CD4-positive, alpha-beta T cell treated with Interferon gamma for 1 hour (primary cell): ENCODE measurements at regions not wholly inside any gene's neighbourhood (a gene's known extent, or its start where the extent isn't known, plus 50 kb on each side); places are given as distances from the start of the nearest gene placed in this dataset.

Experiments used
- DNase-seq: peaks from one replicate; pipeline ENCODE4 v3.0.0-alpha.2; 2020

DNA sequence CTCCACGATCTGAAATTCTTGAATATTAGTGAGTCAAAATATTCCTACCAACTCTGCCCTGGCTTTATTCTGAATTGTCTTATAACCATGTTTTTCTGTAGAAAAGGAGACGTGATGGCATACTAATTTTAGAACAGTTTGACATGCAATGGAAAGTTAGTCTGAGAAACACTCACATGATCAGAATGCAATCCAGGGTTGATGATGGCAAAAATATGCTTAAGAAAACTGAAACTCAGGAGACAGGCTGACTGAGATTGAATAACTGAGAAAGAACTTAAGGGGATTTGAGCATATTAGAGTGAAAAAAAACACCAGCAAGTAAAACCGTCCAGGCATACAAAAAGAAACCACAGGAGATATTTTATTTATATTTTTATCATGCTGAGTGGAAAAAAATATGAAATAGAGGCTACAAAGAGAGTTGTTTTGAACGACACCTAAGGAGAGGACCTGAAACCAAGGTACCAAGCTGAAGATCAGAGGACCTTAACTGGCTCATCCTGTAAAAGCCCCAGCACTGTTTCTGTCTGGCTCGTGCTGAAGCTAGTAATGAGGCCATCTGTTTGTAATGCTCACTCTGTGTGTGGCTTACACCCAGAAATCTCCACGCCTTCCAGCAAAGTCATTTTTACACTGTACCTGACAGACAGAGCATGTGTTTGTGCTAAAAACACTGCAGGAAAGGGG, 437.2 kb upstream of the PKDCC start:
- DNase-seq: no peak

DNA sequence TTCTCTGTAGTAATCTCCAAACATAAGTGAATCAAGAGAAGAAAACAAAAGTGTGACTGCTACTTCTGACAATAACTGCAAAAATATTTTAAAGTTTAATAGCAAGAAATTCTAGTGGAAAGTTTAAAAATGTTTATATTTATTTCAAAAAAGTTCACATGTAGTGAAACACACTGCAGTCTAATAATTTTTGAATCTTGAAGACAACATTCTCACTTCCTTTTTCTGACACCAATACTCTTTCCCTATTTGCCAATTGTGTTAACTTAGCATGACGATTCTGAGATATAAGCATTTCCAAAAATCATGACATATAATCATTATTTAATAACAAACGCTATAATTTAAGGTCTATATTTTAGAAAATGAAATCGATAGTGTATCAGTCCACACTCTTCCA, 429.1 kb upstream of the PKDCC start:
- DNase-seq: no peak

DNA sequence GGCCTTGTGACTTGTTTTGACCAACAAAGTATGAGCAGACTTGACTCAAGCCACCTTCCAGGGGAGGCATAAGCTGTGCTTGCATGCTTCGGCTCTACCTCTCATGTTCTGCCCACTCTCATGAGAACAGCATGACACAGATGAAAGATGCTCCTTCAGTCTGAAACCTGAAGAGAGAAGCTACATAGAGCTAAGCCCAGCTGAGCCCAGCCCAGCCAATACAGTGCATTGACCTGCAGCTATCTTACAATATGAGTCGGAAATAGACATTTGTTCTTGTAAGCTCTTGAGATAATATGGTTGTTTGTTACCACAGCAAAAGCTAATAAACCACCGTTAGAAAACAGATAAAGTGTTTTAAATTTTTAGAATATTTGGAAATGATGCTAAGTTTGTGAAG, 426.7 kb upstream of the PKDCC start:
- no peak for DNase-seq

DNA sequence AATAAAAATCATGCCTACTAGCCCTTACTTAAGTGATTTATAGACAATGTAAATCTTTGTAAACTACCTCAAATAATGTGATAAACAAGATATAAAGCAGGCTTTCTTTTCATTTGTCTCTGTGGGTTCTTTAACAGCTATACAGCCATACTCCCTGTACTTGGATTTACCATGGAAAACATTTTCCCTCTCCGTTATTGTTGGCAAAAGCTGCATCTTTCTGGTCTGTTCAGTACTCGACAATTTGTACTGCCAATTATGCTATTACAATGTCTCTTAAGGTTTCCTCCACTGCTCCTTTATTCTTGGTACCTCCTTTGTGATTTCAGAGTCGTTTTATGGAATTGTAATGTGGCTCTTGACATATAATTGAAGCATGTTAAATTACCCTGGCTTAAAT, 426.3 kb upstream of the PKDCC start:
- no peak for DNase-seq

DNA sequence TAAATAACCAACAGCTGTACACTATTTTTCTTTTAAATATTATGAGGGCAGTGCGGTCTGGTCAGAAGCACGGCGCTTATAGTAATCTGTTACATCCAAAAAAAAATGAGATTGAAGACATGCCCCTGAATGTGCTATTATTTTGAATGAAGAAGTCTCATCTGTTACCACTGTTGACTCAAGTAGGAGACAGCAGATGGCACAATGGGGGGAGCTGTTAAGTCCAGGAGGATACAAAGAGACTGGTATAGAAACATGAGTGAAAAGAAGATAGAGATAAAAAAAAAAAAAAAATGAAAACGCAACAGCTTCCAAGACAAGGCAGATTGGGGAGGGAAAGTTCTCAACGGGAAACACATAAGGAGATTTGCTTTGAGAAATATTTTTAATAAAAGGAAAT, 425.5 kb upstream of the PKDCC start:
- DNase-seq: no peak

DNA sequence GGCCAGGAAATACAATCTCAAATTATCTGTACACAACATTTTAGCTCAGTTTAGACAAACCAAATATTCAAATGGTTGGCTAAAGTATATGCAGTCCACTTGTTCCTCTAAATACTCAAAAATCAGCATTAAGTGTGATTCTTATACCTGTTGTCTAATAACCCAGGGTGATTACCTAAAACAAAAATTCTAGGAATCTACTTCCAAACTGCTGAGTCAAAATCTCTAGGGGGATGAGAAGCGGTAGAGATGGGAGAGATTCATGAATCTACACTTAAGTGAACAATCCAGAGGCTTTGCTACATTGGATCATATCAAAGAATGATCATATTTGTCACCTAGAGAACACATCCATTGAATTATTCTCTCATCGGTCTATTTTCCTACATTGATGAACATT, 420.9 kb upstream of the PKDCC start:
- no peak for DNase-seq

DNA sequence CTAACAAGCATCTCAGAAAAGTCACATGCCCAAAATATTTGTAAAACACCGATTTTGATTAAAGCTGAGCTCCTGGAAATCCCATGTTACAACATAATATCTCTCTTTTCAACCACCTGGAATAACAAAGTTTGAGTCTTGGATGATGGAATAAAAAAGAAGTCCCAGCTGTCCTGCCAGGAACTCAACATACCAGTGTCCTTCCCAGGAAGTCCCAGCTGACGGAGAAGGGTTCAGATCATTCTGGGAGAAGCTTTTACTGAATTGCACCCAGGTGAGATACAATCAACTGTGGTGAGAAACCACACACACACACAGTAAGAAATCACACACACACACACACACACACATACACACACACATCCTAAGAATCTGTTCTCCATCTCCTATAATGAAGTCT, 413.1 kb upstream of the PKDCC start:
- DNase-seq: no peak

DNA sequence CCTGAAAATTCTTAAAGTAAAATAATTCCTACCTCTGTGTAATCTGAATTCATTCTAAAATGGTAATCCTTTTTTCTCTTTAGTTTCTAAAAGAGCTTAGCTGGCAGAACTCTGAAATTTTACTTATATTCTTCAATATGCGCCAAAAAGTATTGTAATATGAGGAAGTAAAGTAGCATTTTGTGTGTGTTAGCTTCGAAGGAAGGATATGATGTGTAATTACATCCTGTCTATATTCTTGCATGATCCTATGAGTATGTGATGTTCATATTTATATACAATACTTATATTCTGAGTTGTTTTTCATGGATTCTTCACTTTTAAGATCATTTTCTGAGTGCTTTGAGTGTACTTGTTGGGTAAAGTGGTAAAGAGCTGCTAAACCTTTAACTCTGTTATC, 402.9 kb upstream of the PKDCC start:
- no peak for DNase-seq

DNA sequence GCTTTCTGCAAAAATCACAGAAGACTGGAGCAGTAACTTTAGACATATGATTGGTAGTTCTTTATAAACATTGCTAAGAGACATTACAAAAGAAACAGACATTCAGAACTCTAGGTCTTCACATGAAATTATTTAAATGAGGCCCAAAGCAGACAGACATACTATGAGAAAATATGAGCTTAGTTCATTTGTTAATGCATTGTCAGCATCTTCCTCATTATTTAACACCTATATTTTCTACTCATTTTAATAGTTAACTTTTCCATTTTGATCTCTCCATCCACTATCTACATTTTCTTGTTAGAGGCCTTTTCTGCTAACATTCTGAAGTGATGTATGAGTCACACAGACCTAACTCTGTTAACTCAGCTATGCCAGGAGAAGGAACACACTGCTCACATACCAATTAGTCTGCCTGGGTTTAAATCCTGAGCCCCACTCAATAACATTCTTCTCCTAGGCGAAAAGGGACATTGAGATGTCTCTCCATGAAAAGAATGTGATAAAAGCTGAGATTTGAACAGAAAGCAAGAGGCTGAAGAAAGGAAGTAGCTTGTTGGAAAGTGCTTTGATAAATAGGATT, 400.3 kb upstream of the PKDCC start:
- DNase-seq: no peak

DNA sequence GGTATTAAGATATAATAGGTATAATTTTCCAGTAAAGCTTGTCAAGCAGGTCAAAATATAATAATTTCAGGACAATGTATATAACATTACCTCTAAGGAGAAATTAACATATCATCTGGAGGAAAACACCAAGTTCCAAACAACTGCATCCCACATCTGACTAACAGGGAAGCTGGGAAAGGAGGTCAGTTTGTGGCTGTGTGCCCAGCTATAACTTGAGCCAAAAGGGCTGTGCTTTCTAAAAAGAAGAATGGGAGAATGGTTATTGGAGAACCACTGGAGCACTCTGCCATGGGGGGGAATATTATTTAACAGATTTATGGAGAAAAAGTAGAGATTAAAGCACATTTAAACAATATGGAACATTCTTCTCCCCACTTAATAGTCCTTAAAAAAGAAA, 390.6 kb upstream of the PKDCC start:
- DNase-seq: no peak

DNA sequence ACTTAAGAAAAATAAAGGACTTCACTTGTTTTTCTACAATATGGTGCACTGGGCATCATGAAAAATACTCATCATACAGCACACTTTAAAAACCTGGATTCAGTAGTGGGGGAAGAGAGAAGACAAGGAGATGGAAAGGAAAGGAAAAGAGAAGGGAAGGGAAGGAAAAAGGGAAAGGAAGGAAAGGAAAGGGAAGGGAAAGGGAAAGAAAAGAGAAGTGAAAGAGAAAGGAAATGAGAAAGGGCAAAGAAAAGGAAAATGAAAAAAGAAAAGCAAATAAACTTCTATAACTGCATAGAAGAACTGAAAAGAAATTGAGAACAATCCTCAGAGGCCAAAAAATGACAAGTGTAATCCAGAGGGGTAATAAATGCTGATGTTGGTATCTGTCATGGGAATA, 388.1 kb upstream of the PKDCC start:
- no peak for DNase-seq

DNA sequence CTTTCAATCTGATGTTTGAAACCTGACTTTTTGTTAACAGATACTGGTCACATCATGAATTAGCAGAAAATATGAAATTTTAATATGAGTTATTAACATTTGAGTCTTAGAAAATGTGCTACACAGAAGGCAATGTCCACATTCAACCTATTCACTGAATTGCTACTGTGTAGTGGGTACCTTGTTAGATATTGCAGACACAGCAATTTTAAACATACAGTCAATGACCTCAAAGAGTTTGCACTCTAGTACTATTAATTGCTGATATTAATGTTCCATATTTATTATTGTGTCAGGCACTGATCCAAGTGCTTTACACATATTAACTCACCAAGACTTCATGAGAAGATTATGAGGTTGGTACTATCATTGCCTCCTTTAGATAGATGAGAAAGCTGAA, 385.4 kb upstream of the PKDCC start:
- no peak for DNase-seq

DNA sequence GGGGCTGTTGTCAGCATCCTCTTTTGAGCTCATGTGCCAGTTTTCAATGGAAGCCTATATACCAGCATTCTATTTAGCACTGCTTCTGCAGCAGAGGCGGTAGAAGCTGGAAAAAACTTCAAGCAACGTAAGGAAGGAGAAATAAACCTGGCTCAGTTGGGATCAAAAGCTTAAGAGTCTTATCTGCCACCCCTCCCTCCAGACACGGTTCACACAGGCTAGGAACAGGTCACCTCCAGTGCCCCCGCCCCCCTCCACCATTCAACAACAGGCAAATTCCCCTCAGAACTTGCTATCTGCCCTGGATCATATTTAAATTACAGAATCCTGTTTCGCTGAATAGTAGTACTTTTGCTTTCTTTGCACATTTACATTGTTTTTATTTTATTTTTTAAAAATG, 384.8 kb upstream of the PKDCC start:
- DNase-seq: no peak

DNA sequence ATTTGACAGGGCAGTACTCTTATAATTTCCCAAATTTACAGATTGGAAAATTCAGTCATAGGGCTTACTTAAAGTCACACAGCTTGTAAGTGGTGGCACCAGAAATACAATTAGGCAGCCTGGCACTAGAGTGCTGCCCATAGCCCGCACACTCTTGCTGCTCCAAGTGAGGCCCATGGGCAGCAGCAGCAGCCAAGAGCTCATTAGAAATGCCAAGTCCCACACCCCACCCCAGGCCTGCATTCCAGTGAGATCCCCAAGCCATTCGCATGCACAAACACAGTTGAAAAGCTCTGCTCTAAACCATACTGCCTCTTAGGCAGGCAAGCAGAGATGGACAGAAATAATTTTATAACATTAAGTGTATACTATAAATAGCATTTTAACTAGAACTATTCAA, 379.3 kb upstream of the PKDCC start:
- DNase-seq: no peak

DNA sequence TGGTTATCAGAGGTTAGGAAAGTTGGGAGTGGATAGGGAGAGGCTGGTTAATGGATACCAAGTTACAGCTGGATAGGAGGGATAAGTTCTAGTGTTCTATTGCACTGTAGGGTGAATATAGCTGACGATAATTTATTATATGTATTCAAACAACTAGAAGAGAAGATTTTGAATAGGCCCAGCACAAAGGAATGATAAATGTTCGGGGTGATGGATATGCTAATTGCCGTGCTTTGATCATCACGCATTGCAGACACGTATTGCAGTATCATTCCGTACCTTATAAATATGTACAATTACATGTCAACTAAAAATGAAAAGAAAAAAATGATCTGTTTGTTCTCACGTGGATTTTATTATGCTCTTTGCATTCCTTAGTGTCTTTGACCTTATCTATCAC, 369.2 kb upstream of the PKDCC start:
- no peak for DNase-seq

DNA sequence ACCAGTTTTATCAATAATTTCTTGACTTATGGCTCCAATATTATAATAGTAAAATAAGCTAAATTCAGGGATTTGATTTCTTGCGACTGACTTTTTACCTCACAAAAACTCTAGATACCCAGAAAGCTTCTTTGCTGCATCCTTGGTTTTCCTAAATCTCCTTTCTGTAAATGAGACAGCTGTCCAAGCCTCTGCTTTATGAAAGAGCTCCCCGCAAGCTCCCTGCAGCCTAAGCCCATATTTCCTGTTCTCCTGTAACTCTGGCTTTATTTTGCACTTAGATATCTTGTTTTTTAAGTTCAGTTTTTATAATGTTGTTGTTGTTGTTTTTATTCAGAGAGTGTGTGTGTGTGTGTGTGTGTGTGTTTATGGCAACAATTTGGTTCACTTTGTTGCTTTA, 361.7 kb upstream of the PKDCC start:
- no peak for DNase-seq

DNA sequence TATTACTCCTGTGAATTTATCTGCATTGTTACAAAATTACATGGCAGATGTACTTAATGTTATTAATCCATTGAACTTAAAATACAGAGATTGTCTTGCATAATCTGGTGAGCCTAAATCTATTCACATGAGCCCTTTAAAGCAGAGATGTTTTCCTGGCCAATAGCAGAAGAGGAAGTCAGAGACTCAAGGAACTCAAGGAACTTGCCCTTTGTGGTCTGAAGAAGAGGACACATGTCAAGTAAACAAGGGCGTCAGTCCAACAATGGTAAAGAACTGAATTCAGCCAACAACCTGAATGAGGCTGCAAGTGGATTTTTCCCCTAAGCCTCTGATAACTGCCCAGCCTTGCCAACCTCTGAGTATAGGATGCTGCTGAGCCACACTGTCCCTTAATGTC, 356.3 kb upstream of the PKDCC start:
- no peak for DNase-seq

DNA sequence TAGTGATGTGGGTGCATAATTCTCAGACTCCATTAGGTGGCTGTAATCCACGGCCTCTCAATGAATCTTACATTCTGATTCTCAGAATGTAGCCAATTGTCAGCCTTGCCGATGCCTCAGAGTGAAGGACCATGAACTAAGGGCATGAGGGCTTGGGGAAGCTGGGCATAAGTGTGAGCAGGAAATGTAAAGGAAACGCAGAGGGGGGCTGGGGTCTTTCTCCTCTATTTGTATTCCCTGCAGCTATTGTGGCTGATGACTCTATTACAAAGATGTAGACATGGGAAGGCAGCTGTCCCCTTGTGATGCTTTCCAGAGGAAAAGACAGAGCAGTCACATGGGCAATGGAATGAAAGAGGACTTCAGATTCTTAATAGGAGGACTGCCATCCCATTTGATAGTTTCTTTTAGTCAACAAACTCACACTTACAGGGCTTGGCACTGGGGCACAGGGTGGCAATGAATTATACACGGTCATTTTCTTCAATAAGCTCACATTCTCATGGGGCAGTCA, 353.2 kb upstream of the PKDCC start:
- no peak for DNase-seq

DNA sequence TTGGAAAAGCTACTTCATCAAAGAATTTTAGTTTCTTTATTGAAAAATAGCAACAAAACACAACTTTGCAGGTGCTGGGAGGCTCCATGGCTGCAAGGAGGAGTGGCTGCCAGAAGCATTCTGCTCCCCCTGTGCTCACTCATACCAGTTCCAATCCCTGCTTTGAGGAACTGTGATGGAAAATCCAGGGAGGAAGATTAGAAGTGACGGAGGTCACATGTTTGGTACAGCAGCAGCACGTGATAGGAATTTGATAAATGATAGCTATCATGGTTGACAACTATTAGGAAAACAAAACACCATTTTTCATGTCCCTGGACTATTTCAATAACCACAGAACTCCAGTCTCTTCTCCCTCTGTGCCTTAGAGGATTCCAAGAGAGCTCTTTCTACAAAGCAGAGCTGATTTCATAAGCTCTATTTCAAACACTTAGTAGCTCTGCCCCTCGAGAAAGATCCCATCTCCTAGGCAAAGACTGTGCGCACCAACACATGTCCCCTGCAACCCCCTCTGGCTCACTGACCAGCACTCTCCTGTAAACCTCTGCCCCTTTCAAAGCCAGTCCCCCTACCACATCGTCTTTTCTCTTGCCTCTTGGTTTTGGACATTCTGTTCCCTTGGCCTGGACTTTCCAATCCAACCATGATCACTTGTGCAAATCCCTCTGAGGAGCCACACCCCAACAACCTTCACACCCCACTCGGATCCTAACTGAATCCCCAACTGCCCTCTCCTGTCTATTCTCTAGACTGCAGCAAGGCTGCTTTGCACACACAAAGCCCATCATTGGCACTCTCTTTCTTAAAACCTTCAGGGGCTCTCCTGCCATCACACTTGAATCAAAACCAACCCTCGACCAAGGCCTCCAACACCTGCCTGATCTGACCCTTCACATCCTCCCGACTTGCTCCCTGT, 352.4 kb upstream of the PKDCC start:
- no peak for DNase-seq

DNA sequence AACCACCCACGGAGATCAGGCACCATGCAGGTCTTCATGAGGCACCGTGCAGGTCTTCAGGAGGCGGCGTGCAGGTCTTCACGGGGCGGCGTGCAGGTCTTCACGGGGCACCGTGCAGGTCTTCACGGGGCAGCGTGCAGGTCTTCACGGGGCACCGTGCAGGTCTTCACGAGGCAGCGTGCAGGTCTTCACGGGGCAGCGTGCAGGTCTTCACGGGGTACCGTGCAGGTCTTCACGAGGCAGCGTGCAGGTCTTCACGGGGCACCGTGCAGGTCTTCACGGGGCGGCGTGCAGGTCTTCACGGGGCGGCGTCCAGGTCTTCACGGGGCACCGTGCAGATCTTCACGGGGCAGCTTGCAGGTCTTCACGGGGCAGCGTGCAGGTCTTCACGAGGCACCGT, 350.4 kb upstream of the PKDCC start:
- no peak for DNase-seq

DNA sequence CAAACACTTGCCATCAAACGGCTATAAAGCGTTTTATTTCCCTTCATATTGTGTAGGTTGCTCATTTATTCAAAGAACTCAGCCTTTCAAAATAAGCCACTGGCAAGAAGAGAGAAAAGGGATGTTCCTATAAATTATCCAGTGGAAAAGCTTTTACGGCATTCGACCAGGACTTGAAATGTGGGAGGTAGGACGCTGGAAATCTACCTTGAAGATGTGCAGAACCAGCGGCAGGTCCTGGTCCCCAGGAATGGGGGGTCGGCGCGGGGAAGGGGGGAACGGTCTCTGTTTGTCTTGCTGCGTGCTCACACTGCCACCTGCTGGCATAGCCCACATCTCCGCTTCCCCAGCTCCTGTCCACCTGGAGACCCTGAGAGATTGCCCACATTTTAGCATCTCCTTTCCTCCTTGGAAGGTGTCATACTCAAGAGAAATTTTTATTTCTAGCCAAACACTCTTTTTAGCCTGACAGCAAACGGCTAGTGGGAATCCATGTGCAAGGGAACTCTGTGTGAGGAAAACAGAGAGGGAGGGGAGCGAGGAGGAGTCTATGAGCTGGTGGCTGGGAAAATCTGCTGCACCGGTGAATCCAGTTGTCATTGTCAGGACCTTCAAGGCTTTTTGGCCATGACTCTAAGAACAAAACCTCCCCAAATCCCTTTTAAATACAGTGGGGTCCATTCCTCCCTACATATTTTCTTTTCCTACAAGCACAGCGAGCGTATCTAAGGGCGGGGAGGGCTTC, 349.0 kb upstream of the PKDCC start:
- no peak for DNase-seq

DNA sequence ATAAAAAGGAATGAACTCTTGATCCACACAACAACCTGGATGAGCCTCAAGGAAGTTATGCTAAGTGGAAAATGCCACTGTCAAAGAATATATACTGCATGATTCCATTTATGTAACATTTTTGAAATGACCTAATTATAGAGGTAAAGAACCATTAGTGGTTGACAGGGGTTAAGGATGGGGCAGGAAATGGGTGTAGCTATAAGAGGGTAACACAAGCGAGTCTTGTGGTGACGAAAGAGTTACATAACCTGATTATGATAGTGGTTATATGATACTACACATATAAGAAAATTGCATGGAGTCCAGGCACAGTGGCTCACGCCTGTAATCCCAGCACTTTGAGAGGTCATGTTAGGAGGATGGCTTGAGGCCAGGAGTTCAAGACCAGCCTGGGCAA, 346.6 kb upstream of the PKDCC start:
- no peak for DNase-seq

DNA sequence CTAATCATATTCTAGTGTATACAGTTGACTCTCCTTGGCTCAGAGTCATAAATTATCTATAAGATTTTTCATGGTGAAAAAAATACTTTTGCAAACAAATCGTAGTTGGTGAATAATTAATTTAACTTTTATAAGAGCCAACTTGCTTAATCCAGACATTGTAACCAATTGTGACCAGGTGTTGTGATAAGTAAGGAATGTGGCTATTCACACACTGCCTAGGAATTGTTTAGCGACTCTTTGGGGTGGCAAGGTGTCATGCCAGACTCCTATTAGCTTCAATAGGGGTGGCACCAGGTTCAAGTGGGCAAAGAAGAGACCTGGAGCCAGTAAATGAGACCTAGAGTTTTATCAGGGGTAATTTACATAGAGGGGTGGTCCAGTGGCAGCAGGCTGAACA, 344.7 kb upstream of the PKDCC start:
- DNase-seq: no peak
